ENCODE measurements at regions not wholly inside any gene's neighbourhood (a gene's known extent, or its start where the extent isn't known, plus 50 kb on each side); places are given as distances from the start of the nearest gene placed in this dataset.

DNA sequence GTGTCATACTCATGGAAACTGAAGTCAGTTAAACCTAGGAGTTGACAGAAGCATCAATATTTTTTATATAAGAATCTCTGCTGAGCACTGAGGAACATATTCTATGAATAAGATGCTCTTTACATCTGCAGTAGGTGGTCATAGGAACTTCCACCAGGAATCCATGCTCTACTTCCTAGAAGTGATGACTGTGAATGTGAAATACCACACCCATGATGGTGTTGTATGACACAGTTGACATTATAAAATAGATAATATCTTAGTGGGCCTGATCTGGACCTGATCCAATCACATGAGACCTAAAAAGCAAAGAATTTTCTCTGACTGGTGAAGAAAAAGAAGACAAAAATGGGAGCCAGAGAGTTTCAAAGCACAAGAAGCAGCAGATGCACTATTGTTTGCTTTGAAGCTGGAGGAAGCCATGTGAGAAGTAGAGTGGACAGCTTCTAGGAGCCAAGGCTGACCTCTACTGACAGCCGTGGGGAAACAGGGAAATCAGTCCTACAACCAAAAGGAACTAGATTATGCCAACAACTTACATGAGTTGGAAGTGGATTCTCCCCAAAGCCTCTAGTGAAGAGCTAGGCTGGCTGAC is 68.6 kb upstream of the HS3ST1 start:
- TF ChIP-seq, protein P1, sequence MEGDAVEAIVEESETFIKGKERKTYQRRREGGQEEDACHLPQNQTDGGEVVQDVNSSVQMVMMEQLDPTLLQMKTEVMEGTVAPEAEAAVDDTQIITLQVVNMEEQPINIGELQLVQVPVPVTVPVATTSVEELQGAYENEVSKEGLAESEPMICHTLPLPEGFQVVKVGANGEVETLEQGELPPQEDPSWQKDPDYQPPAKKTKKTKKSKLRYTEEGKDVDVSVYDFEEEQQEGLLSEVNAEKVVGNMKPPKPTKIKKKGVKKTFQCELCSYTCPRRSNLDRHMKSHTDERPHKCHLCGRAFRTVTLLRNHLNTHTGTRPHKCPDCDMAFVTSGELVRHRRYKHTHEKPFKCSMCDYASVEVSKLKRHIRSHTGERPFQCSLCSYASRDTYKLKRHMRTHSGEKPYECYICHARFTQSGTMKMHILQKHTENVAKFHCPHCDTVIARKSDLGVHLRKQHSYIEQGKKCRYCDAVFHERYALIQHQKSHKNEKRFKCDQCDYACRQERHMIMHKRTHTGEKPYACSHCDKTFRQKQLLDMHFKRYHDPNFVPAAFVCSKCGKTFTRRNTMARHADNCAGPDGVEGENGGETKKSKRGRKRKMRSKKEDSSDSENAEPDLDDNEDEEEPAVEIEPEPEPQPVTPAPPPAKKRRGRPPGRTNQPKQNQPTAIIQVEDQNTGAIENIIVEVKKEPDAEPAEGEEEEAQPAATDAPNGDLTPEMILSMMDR (IDR thresholded peaks at IDR 0.05): no peak
- no peak for TF ChIP-seq POLR2A (IDR thresholded peaks at IDR 0.05)
